ENCODE measurements at regions not wholly inside any gene's neighbourhood (a gene's known extent, or its start where the extent isn't known, plus 50 kb on each side); places are given as distances from the start of the nearest gene placed in this dataset.

GRCh38 chr3:18998069-18998468, 150.2 kb upstream of the KCNH8 start:
- Histone ChIP-seq H3K36me3 (ENCODE audit: low read depth) (no peaks in the 10 kb centered on the region), H3K4me1 (ENCODE audit: insufficient read depth, poor library complexity, severe bottlenecking) (no peaks in the 10 kb centered on the region), H3K27me3 (ENCODE audit: insufficient read depth, poor library complexity, severe bottlenecking) (no peaks in the 10 kb centered on the region), H3K9me3 (ENCODE audit: severe bottlenecking) (no peaks in the 10 kb centered on the region), H3K4me3 (ENCODE audit: severe bottlenecking) (no peak overlapping the region), H3K27ac (ENCODE audit: poor library complexity, severe bottlenecking) (no peak overlapping the region)
- DNase-seq (ENCODE audit: low spot score): no peak
- ATAC-seq (ENCODE audit: low read depth): no peak
- no peak for TF ChIP-seq CTCF (IDR thresholded peaks at IDR 0.05; ENCODE audit: poor library complexity, severe bottlenecking)

- no peaks in the 10 kb centered on the region for H3K9me3 ChIP-seq (ENCODE audit: severe bottlenecking)
- H3K27ac ChIP-seq (ENCODE audit: poor library complexity, severe bottlenecking): no peak overlapping the region
- DNase-seq (ENCODE audit: low spot score) (no peak), ATAC-seq (ENCODE audit: low read depth) (no peak)
- TF ChIP-seq CTCF (IDR thresholded peaks at IDR 0.05; ENCODE audit: poor library complexity, severe bottlenecking): no peak
- H3K36me3 ChIP-seq (ENCODE audit: low read depth): no peaks in the 10 kb centered on the region
- H3K27me3 ChIP-seq (ENCODE audit: insufficient read depth, poor library complexity, severe bottlenecking): no peaks in the 10 kb centered on the region
- H3K4me1 ChIP-seq (ENCODE audit: insufficient read depth, poor library complexity, severe bottlenecking): peaks cover 3% of the 10 kb centered on the region
- H3K4me3 ChIP-seq (ENCODE audit: severe bottlenecking): no peak overlapping the region
These were observed 155.6 kb upstream of the KCNH8 start for GRCh38 chr3:18992709-18993108.

- Histone ChIP-seq H3K27me3 (ENCODE audit: insufficient read depth, poor library complexity, severe bottlenecking) (no peaks in the 10 kb centered on the region), H3K36me3 (ENCODE audit: low read depth) (no peaks in the 10 kb centered on the region)
These were observed 159.0 kb upstream of the KCNH8 start for GRCh38 chr3:18989237-18989795.

GRCh38 chr3:18988614-18989229, 159.6 kb upstream of the KCNH8 start:
- no peaks in the 10 kb centered on the region for H3K36me3 ChIP-seq (ENCODE audit: low read depth)
- H3K4me1 ChIP-seq (ENCODE audit: insufficient read depth, poor library complexity, severe bottlenecking): peaks cover 3% of the 10 kb centered on the region
- ATAC-seq (ENCODE audit: low read depth) (peak; percentile 57; the same call in 2 of the 3 replicates), DNase-seq (ENCODE audit: low spot score) (no peak)
- no peaks in the 10 kb centered on the region for H3K9me3 ChIP-seq (ENCODE audit: severe bottlenecking)
- no peaks in the 10 kb centered on the region for H3K27me3 ChIP-seq (ENCODE audit: insufficient read depth, poor library complexity, severe bottlenecking)
- peak; percentile 63 for TF ChIP-seq CTCF (IDR thresholded peaks at IDR 0.05; ENCODE audit: poor library complexity, severe bottlenecking)
- no peak overlapping the region for H3K4me3 ChIP-seq (ENCODE audit: severe bottlenecking)
- no peak overlapping the region for H3K27ac ChIP-seq (ENCODE audit: poor library complexity, severe bottlenecking)

More at GRCh38 chr3:18989237-18989795, 159.0 kb upstream of the KCNH8 start:
- DNase-seq (ENCODE audit: low spot score): no peak
- no peaks in the 10 kb centered on the region for H3K9me3 ChIP-seq (ENCODE audit: severe bottlenecking)
- ATAC-seq (ENCODE audit: low read depth): no peak
- peaks cover 3% of the 10 kb centered on the region for H3K4me1 ChIP-seq (ENCODE audit: insufficient read depth, poor library complexity, severe bottlenecking)
- TF ChIP-seq CTCF (IDR thresholded peaks at IDR 0.05; ENCODE audit: poor library complexity, severe bottlenecking): no peak
- H3K4me3 ChIP-seq (ENCODE audit: severe bottlenecking): no peak overlapping the region
- H3K27ac ChIP-seq (ENCODE audit: poor library complexity, severe bottlenecking): no peak overlapping the region

DNA sequence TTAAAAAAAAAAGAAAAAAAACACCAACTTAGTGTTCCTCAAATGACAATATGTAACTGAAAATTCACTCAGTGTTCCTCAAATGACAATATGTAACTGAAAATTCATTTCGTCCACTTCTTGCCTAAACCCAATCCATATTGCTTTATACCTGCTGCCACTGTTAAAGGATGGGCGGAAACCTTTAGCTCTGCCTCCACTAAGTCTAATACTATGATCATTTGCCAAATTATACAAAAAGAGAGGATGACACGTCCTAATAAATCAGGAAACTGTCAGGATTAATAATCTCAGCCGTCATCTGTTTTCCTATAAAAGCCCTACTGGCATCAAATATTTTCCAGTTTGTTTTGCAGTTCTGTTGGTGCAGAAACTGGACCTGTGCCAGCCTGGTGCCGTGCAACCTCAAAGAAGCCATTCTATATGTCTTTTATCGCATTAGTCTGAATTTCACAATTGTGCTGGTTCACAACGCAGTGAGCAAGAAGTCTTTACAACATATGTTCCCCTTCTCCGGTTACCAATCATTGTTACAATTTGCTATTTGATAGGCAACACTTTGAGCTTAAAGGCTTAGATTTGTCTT, 160.4 kb upstream of the KCNH8 start:
- TF ChIP-seq CTCF (IDR thresholded peaks at IDR 0.05; ENCODE audit: poor library complexity, severe bottlenecking): no peak
- no peaks in the 10 kb centered on the region for H3K36me3 ChIP-seq (ENCODE audit: low read depth)
- no peak overlapping the region for H3K4me3 ChIP-seq (ENCODE audit: severe bottlenecking)
- no peak overlapping the region for H3K27ac ChIP-seq (ENCODE audit: poor library complexity, severe bottlenecking)
- DNase-seq (ENCODE audit: low spot score): no peak
- H3K9me3 ChIP-seq (ENCODE audit: severe bottlenecking): no peaks in the 10 kb centered on the region
- peak; percentile 73 for ATAC-seq (ENCODE audit: low read depth)
- peaks cover 3% of the 10 kb centered on the region for H3K4me1 ChIP-seq (ENCODE audit: insufficient read depth, poor library complexity, severe bottlenecking)
- H3K27me3 ChIP-seq (ENCODE audit: insufficient read depth, poor library complexity, severe bottlenecking): no peaks in the 10 kb centered on the region

All from RWPE2 (cell line).